A673 (cell line): ENCODE measurements at regions not wholly inside any gene's neighbourhood (a gene's known extent, or its start where the extent isn't known, plus 50 kb on each side); places are given as distances from the start of the nearest gene placed in this dataset.

Source experiments
- BruUV-seq: library from RNA; stranded (reverse); fragments of 400-500 nt; replicated peaks from 2 replicates; lab custom pipeline; 2021; lab: Mats Ljungman, UMichigan
- CTCF ChIA-PET: fragments of 300-600 bp; sonication (Branson Sonifier 250); formaldehyde crosslinking; loops from one replicate; lab custom pipeline; 2022; ENCODE audit warnings: antibody characterized with exemption; lab: Charles Lee
- POLR2A ChIA-PET: fragments of 300-600 bp; sonication (Branson Sonifier 250); formaldehyde crosslinking; loops from one replicate; lab custom pipeline; 2022; ENCODE audit warnings: antibody characterized with exemption; ENCODE audit not compliant: low non-redundant PET; lab: Charles Lee
- DNase-seq: peaks from one replicate; pipeline ENCODE4 v3.0.0-alpha.2; 2015; ENCODE audit warnings: low spot score
- H3K27ac ChIP-seq: fragments of 200-600 bp; sonication (generic); 2 replicates; pipeline ENCODE4 v1.5.1; 2016; ENCODE audit warnings: mixed run types, low read depth, mild to moderate bottlenecking, mixed read lengths, antibody characterized with exemption, low read length; ENCODE audit not compliant: poor library complexity, severe bottlenecking
- H3K27me3 ChIP-seq: fragments of 200-600 bp; sonication (generic); replicated peaks from 2 replicates; pipeline ENCODE4 v1.6.1; 2017; ENCODE audit warnings: mixed run types, low read depth, mild to moderate bottlenecking, mixed read lengths, antibody characterized with exemption, low read length; ENCODE audit not compliant: insufficient read depth, poor library complexity
- H3K36me3 ChIP-seq: fragments of 200-600 bp; sonication (generic); 2 replicates; pipeline ENCODE4 v1.6.1; 2016; ENCODE audit warnings: mixed run types, mild to moderate bottlenecking, mixed read lengths, antibody characterized with exemption, low read length; ENCODE audit not compliant: insufficient read depth, poor library complexity, severe bottlenecking
- H3K4me1 ChIP-seq: fragments of 200-600 bp; sonication (generic); 2 replicates; pipeline ENCODE4 v1.6.1; 2017; ENCODE audit warnings: mixed run types, mild to moderate bottlenecking, mixed read lengths, antibody characterized with exemption, low read length; ENCODE audit not compliant: insufficient read depth, poor library complexity, severe bottlenecking
- H3K4me3 ChIP-seq: fragments of 200-600 bp; sonication (generic); 2 replicates; pipeline ENCODE4 v1.5.1; 2016; ENCODE audit warnings: low read depth, mixed run types, mild to moderate bottlenecking, mixed read lengths, low read length; ENCODE audit not compliant: poor library complexity, severe bottlenecking
- H3K9me3 ChIP-seq: fragments of 200-600 bp; sonication (generic); 2 replicates; pipeline ENCODE4 v1.6.1; 2016; ENCODE audit warnings: mixed run types, low read depth, mild to moderate bottlenecking, mixed read lengths, antibody characterized with exemption, low read length; ENCODE audit not compliant: poor library complexity, severe bottlenecking
- EZH2 ChIP-seq: fragments of 200-600 bp; sonication (generic); IDR thresholded peaks from 2 replicates; pipeline ENCODE4 v1.6.1; 2017; ENCODE audit warnings: borderline replicate concordance, low read depth, mild to moderate bottlenecking, mixed read lengths, antibody characterized with exemption, low read length; ENCODE audit not compliant: poor library complexity, severe bottlenecking
- intact Hi-C: fragments of 100-400 bp; cut with micrococcal nuclease; formaldehyde crosslinking; loops from one replicate; pipeline ENCODE4 v1.10.0; 2022; ENCODE audit not compliant: unreplicated experiment
- TF ChIP-seq, protein P1 (sequence below): fragments of 300-800, 200-600 bp; sonication (generic); conservative IDR thresholded peaks from 2 replicates; pipeline ENCODE4 v1.5.1; 2017; ENCODE audit warnings: low read depth, mild to moderate bottlenecking, antibody characterized with exemption, low read length, moderate library complexity, mixed read lengths

DNA sequence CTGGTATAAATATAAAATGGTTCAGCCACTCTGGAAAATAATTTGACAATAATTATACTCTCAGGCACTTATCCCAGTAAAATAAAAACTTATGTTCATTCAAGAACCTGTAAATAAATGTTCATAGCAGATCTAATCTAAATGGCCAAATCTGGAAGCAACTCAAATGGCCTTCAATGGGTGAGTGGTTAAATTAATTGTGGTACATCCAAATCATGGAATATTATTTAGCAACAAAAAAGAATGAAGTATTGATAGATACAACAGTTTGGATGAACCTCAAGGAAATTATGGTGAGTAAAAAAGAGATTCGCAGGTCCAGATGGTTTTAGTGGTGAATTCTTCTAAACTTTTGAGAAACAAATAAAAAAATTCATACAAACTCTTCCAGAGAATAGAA is 287.0 kb upstream of the ZC3H12C start:
- no peaks in the 10 kb centered on the region for H3K9me3 ChIP-seq
- ChIA-PET POLR2A (no interaction called here), CTCF (no interaction called here)
- H3K4me3 ChIP-seq: no peak overlapping the region
- H3K4me1 ChIP-seq: no peaks in the 10 kb centered on the region
- no peaks in the 10 kb centered on the region for H3K36me3 ChIP-seq
- no TSS peak for BruUV-seq
- no peaks in the 10 kb centered on the region for H3K27me3 ChIP-seq
- no peak for TF ChIP-seq EZH2
- TF ChIP-seq, protein P1, sequence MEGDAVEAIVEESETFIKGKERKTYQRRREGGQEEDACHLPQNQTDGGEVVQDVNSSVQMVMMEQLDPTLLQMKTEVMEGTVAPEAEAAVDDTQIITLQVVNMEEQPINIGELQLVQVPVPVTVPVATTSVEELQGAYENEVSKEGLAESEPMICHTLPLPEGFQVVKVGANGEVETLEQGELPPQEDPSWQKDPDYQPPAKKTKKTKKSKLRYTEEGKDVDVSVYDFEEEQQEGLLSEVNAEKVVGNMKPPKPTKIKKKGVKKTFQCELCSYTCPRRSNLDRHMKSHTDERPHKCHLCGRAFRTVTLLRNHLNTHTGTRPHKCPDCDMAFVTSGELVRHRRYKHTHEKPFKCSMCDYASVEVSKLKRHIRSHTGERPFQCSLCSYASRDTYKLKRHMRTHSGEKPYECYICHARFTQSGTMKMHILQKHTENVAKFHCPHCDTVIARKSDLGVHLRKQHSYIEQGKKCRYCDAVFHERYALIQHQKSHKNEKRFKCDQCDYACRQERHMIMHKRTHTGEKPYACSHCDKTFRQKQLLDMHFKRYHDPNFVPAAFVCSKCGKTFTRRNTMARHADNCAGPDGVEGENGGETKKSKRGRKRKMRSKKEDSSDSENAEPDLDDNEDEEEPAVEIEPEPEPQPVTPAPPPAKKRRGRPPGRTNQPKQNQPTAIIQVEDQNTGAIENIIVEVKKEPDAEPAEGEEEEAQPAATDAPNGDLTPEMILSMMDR: no peak
- intact Hi-C loops: no loop called here
- H3K27ac ChIP-seq: no peak overlapping the region
- DNase-seq: no peak

DNA sequence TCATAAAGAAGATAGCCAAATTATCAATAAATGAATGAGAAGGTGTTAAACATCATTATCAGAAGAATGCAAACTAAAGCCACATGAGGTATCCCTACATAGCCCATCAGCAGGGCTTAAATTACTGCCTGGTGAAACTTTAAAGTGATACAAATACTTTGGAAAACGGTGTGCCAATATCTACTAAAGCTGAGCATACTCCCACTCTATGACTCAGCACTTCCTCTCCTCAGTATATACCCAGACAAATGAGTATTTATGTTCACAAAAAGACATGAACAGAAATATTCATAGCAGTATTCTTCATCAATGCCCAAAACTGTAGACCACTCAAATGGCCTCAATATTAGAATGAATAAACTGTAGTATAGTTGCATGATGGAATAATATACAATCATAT is 284.6 kb upstream of the ZC3H12C start:
- BruUV-seq: no TSS peak
- Histone ChIP-seq H3K9me3 (no peaks in the 10 kb centered on the region), H3K27me3 (no peaks in the 10 kb centered on the region), H3K27ac (no peak overlapping the region), H3K4me3 (no peak overlapping the region), H3K36me3 (no peaks in the 10 kb centered on the region), H3K4me1 (no peaks in the 10 kb centered on the region)
- DNase-seq: peak; percentile 26
- ChIA-PET CTCF (no interaction called here), POLR2A (no interaction called here)
- intact Hi-C loops: no loop called here
- TF ChIP-seq EZH2: no peak
- TF ChIP-seq, protein P1: no peak

DNA sequence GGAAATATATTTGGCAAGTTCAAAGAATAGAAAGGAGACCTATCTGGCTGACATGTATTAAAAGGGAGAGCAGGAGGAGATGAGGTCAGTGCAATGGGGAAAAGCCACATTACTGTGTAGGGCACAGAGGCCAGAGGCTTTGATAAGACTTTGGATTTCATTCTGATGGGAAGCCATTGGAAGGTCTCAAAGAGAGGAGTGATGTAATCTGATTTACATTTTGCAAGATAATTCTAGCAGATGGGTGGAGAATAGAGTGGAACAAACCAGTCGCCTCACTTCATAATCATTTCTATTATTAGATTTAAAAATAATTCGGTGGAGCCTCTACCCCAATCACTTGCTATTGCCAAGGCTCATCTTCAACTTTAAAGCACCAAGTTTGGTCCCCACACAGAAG is 278.4 kb upstream of the ZC3H12C start:
- intact Hi-C loops: no loop called here
- Histone ChIP-seq H3K36me3 (no peaks in the 10 kb centered on the region), H3K4me3 (no peak overlapping the region), H3K27me3 (no peaks in the 10 kb centered on the region), H3K27ac (no peak overlapping the region), H3K9me3 (no peaks in the 10 kb centered on the region), H3K4me1 (no peaks in the 10 kb centered on the region)
- POLR2A ChIA-PET: no interaction called here
- no peak for DNase-seq
- BruUV-seq: no TSS peak
- CTCF ChIA-PET: no interaction called here
- TF ChIP-seq, protein P1: no peak
- TF ChIP-seq EZH2: no peak
